ENCODE measurements at regions not wholly inside any gene's neighbourhood (a gene's known extent, or its start where the extent isn't known, plus 50 kb on each side); places are given as distances from the start of the nearest gene placed in this dataset.

- H3K36me3 ChIP-seq (ENCODE audit: control insufficient read depth, insufficient read depth, low read length), result no peaks in the 10 kb centered on the region
- BruUV-seq (replicated peaks), result no TSS peak
Observed at GRCh38 chr17:12407495-12408252, 258.0 kb upstream of the MYOCD start.

GRCh38 chr17:12409082-12409481, 256.6 kb upstream of the MYOCD start:
- Histone ChIP-seq H3K4me3 (ENCODE audit: low read depth in 2 of 2, low read length in 2 of 2) (no peak overlapping the region), H3K27ac (ENCODE audit: low read length) (no peak overlapping the region), H3K36me3 (ENCODE audit: control insufficient read depth, insufficient read depth, low read length) (no peaks in the 10 kb centered on the region), H3K27me3 (ENCODE audit: control insufficient read depth, insufficient read depth, low read length) (no peaks in the 10 kb centered on the region), H3K4me1 (ENCODE audit: control insufficient read depth, insufficient read depth, low read length) (no peaks in the 10 kb centered on the region), H3K9me3 (ENCODE audit: control insufficient read depth, insufficient read depth, low read depth, low read length) (no peaks in the 10 kb centered on the region)
- in situ Hi-C loops (cut with HindIII; ENCODE audit: low pct_unique_long_range_greater_than_20kb, low sequenced_read_pairs) (no loop called here), intact Hi-C loops (cut with micrococcal nuclease; ENCODE audit: unreplicated experiment) (no loop called here)
- ChIA-PET POLR2A (no interaction called here), CTCF (no interaction called here)
- no TSS peak for BruUV-seq (replicated peaks)
- TF ChIP-seq TCF7L2 (IDR thresholded peaks at IDR 0.05; ENCODE audit: low read depth, low read length) (no peak), POLR2AphosphoS5 (IDR thresholded peaks at IDR 0.05; ENCODE audit: low read depth, low read length) (no peak), CTCF (IDR thresholded peaks at IDR 0.05) (no peak), SIN3A (IDR thresholded peaks at IDR 0.05; ENCODE audit: borderline replicate concordance, insufficient read depth, low read depth, low read length) (no peak), REST (IDR thresholded peaks at IDR 0.05; ENCODE audit: insufficient read depth in 1 of 2, low read depth in 2 of 2, low read length in 1 of 2) (no peak)
- no peak for DNase-seq (ENCODE audit: low read depth, low spot score)
- ATAC-seq, result no peak

More at GRCh38 chr17:12407495-12408252, 258.0 kb upstream of the MYOCD start:
- DNase-seq (ENCODE audit: low read depth, low spot score), result no peak
- intact Hi-C loops (cut with micrococcal nuclease; ENCODE audit: unreplicated experiment) (no loop called here), in situ Hi-C loops (cut with HindIII; ENCODE audit: low pct_unique_long_range_greater_than_20kb, low sequenced_read_pairs) (no loop called here)
- H3K27ac ChIP-seq (ENCODE audit: low read length), result no peak overlapping the region
- CTCF ChIA-PET, result no interaction called here
- POLR2A ChIA-PET, result no interaction called here
- H3K27me3 ChIP-seq (ENCODE audit: control insufficient read depth, insufficient read depth, low read length), result no peaks in the 10 kb centered on the region
- no peaks in the 10 kb centered on the region for H3K4me1 ChIP-seq (ENCODE audit: control insufficient read depth, insufficient read depth, low read length)
- H3K9me3 ChIP-seq (ENCODE audit: control insufficient read depth, insufficient read depth, low read depth, low read length), result no peaks in the 10 kb centered on the region
- H3K4me3 ChIP-seq (ENCODE audit: low read depth in 2 of 2, low read length in 2 of 2), result no peak overlapping the region
- ATAC-seq, result no peak
- TF ChIP-seq SIN3A (IDR thresholded peaks at IDR 0.05; ENCODE audit: borderline replicate concordance, insufficient read depth, low read depth, low read length) (no peak), REST (IDR thresholded peaks at IDR 0.05; ENCODE audit: insufficient read depth in 1 of 2, low read depth in 2 of 2, low read length in 1 of 2) (no peak), CTCF (IDR thresholded peaks at IDR 0.05) (no peak), TCF7L2 (IDR thresholded peaks at IDR 0.05; ENCODE audit: low read depth, low read length) (no peak)
